Eye (tissue), 1 donor: ENCODE measurements at regions not wholly inside any gene's neighbourhood (a gene's known extent, or its start where the extent isn't known, plus 50 kb on each side); places are given as distances from the start of the nearest gene placed in this dataset.
"Not testable (repeated sequence)": the region's sequence is repeated elsewhere in the genome, so short reads cannot be mapped to it uniquely, and the experiment has no call there.

Experiments
- DNase-seq: peaks from one replicate; pipeline ENCODE4 v3.0.0-alpha.2; 2015

DNA sequence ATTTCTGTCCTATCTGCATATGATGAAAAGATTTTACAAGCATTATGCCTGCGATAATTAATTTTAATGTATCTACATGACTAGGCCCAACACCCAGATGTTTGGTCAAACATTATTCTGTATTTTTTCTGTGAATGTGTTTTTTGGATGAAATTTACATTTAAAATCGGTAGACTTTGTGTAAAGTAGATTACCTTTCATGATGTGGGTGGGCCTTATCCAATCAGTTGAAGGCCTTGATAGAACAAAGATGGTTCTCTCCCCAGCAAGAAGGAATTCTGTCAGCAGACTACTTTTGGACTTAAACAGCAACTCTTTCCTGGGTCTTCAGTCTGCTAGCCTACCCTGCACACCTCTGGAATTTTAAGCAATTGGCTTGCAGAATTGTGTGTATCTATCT lies 844.0 kb downstream of the BRINP3 start:
- no peak for DNase-seq

DNA sequence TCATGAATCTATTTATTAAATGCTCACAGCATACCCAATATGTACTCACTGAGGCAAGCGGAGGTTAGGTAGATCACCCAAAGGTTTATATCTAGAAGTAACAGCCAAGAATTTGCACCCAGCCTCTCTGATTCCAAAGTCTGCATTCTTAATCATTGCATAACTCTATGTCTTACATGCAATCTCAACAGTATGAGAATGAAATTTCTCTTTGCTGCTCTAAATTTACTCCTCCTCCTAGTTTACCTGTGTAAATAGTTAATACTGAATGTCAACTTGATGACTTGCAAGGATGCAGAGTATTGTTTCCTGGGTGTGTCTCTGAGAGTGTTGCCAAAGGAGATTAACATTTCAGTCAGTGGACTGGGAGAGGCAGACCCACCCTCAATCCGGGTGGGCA lies 840.6 kb downstream of the BRINP3 start:
- DNase-seq = no peak

DNA sequence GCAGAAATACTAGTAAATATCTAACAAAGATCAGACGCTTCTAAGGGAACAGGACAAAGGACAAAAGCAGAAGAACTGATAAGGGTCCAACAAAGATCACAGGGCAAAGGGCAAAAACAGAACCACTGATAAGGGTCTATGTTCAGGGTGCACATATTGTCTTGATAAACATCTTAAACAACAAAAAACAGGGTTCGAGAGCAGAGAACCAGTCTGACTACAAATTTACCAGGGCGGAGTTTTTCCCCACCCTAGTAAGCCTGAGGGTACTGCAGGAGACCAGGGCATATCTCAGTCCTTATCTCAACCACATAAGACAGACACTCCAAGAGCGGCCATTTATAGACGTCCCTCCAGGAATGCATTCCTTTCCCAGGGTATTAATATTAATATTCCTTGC lies 833.5 kb downstream of the BRINP3 start:
- DNase-seq = not testable (repeated sequence)

DNA sequence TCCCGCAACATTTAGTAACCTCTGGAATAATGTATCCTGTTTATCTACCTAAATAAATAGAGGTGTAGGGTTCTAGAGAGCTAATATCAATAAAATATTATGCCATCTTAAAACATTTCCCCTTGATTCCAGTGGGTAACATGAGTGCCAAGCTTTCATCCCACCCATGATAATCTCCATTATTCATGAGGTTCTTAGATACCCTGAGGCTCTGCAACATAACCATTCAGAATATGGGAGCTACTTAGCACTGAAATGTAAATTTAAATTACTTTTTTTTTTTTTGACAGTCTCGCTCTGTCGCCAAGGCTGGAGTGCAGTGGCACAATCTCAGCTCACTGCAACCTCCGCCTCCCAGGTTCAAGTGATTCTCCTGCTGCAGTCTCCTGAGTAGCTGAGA lies 832.7 kb downstream of the BRINP3 start:
- no peak for DNase-seq

DNA sequence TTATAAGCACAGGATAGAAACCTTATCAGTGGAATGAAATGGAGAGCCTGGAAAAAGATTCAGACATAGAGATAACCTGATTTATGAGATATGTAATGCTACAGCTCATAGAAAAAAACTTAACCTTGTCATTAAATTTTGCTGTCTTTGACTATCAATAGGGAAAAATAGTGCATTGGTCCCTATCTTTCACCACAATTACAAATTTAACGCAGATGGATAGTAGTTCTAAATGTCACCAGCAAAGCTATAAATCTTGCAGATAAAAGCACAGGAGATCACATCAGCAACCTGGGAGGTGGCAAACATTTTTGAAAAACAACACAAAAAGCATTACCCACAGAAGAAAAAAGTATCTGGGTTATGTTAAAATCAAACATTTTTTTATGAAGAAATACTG lies 831.6 kb downstream of the BRINP3 start:
- no peak for DNase-seq

DNA sequence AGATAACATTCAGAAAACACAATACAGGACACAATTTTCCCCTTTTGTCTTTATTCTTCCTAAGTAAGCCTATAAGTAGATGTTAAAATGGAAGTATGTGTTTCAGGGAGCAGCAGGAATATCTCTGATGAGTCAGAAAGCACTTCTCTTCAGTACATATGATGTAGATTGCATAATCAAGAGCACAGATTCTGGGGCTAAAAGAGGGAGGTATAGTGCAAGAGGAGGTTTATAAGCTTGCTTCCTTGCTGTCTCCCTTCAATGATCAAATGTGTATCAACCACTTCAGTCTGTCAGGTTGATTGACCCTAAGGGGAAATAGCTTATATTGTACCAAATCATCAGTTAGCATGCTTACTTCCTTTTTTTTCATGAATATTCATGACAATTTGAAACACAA lies 822.8 kb downstream of the BRINP3 start:
- DNase-seq = peak; percentile 14

DNA sequence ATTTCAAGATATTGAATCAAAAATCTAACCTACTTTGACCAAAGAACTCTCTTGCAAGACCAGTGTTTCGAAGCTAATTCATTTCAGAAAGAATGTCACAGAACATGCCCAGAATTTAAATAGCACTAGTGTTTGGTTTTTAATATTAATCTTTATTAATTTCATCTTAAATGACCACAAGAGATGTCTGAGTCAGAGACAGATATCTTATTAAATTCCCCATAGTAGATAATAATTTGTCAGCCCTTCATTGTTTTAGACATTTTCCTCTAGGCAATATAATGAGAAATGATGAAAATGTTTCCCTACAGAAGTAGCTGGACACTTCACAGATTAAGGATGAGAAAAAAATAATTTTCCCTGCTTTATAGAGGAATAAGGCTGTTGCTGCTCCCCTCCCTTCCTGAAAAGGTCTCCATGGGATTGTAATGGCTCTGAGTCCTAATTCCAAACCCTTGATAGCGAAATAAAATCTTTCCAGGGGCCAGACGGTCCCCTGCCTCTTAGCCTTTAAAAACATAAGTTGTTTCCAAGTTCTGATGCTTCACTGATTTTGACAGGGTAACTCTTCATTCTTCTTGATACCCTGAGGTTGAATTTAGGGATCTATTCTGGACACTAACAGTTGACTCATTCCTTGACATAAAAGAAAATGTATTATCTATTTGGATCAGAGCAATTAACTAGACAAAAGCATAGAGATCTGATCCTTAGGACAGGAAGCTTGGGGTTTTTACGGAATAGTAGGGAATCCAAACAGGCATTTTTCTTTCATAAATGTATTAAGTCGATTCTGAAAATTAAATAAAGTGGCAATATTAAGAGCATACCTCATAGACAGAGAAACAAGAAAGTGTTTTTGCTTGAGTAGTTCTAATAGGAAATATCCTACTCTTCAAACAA lies 820.8 kb downstream of the BRINP3 start:
- DNase-seq = peak; percentile 35

DNA sequence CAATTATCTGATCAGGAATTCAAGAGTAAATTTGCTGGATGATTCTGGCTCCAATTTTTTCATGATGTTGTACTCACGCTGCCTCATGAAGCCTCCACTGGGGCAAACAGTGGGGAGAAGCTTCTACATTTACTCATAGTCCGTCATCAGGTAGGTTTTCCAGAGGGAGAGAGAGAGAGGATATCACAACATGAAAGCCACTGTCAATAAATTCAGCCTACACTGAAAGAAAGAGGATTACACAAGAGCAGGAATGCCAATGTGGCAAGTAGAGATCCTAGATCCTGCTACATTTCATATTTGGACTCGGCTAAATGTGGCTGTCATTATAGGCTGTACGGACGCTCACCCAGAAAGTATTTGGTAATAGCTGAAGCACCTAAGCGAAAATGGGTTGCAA lies 819.9 kb downstream of the BRINP3 start:
- DNase-seq = no peak

DNA sequence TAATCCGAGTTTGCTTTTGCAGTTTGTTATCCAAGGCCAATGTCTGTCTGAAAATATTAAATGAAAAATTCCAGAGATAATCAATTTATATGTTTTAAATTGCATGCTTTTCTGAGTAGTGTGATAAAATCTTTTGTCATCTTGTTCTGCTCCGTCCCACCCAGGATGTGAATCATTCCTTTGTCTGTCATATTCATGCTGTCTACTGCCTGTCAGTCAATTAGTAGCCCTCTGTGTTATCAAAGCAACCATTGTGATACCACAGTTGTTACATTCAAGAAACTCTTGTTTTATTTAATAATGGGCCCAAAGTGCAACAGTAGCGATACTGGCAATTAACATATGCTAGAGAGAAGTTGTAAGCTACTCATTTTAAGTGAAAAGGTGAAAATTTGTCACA lies 819.3 kb downstream of the BRINP3 start:
- peak; percentile 20 for DNase-seq

DNA sequence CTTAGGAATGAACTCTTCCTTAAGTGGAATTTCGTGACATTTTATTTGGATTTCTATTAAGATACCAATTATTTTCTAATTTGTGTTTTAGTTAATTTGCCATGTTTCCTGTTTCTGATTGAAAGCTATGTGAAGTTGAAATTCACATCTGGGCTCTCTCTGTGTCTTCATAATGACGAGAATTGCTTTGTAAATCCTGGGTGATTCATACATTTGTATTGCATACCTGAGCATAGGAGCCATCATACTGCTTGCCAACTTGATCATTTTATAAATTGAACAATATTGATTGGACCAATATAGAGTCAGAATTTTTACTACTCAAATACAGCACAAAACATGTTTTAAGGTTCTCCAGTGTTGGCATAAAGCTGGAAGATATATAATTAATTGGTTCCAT lies 817.9 kb downstream of the BRINP3 start:
- DNase-seq = no peak

DNA sequence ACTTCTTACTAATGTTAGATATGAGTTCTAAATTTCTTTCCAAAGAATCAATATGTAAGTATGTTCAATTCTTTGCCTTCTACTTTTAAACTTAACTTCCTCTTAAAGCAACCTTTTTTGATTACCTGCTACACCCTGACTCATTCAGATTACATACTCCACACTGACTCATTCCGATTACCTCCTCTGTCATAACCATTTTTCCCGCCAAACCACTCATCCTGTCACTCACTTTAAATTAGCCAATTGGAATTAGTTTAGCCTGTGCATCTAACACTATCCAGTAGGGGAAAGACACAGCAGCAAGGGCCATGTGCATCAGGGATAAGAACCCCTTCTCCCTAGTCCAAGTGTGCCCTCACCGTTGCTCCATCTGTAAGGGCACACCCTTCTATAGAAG lies 815.5 kb downstream of the BRINP3 start:
- DNase-seq = no peak

DNA sequence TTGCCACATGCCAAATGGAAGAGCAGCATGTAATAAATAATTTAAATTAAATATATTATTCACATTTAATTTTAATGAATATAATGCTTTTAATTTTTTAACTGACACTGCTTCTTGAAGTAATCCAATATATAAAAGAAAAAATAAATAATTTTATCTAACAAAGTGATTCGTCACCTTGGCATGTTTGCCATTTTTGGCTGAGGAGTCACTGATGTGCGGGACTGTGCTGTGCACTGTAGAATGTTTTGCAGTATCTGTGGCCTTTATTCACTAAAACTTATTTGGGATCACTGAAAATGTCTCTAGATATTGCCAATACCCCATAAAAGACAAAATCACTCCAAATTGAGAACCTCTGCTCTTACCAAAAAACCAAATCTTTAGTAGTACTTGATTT lies 807.8 kb downstream of the BRINP3 start:
- DNase-seq = no peak

DNA sequence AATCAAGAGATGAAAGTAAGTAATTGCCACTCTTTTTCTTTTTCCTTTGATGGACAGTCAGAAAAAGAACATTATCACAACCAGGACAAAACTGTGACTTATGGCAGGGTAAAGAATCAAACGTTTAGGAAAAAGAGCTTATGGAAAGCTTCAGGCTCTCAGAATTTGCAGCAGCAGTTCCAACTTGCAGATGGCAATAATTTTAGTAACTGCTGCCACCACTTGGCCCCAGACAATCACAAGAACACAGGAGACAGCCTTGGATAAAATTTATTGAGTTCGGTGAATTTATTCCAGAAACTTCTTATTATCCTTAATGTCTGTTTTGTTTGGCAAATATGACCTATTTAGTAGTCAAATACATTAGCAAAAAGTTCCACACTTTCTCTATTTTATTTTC lies 804.4 kb downstream of the BRINP3 start:
- no peak for DNase-seq

DNA sequence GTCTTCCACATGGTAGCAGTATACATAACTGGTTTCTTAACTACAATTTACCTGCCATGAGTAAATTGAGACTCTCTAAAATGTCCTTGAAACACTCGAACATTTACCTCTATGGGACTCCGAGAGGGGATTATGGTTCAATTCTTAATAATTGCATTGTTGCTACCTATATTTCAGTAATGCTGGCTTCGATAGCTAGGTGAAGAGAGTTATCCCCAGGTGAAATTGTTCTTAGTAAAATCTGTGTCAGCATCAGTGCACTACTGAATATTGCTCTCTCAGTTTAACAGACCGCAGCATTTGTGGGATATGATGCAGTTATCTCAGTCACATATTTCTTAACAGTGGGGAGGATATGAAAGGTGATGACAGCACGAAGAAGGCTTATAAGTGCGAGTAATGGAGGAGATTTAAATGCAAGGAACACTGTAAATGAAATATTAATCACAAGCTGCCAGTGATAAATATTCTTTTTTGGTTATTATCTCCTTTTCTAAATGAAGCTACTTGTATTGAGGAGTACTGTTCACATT lies 801.9 kb downstream of the BRINP3 start:
- DNase-seq = no peak

DNA sequence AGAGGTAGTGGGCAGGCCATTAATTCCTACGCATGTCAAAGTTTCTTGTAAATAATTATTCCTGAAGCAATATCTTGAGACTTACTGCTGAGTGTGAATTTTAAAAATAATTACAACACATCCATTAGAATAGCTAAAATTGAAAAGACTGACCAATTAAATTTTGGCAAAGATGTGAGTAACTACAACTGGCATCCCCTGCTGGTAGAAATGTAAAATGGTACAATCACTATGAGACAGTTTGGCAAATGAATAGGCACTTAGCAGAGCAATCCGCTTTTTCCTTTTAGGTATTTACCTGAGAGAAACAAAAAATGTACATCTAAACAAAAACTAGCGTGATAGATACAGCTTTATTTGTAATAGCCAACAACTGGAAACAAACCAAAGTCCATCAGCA lies 798.9 kb downstream of the BRINP3 start:
- DNase-seq = no peak

DNA sequence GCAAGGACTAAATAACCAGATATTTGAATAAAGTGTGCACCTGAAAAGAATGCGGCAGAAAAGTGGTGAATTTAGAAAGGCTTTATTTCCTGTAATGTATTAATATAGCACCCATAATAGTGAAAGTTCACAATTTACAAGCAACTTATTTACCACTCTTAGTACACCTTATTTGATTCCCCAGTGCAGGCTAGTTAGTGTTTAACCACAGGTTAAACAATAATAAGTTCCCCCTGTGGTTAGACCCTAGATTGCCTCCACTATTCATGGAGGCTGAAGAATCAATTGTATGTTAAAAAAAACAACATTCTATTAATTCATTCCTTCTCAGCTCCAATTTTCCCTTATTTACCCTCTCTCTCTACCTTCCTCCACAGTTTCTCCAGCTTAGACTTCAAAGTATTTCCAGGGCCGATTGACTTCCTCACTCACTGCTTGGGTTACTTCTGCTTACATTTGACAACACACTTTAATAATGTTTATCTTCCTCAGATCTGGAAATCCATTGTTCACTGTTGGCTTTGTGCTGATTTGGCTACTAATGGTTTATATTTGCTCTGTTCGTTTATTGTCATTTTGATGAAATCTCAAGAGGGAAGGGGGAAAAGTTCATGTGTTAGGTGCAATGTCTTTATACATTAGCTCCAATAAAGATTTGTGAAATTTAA lies 796.3 kb downstream of the BRINP3 start:
- no peak for DNase-seq

DNA sequence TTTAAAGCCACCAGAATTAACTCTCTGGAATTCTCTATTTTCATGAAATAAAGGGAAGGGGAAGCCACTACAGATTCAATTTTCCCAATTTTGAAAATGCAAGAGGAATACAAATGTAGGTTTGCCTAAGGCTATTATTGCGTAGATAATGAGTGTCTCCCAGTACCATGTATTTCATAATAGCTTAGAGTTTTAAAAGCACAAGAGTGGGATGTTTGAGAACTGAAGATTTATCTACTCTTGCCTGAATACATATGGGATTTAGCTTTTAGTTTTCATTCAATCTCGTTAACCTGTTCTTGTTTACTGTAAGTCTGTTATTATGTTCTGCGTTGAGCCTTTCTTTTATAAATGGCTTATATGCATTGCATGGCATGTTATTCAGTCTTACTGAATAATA lies 795.1 kb downstream of the BRINP3 start:
- DNase-seq = no peak

DNA sequence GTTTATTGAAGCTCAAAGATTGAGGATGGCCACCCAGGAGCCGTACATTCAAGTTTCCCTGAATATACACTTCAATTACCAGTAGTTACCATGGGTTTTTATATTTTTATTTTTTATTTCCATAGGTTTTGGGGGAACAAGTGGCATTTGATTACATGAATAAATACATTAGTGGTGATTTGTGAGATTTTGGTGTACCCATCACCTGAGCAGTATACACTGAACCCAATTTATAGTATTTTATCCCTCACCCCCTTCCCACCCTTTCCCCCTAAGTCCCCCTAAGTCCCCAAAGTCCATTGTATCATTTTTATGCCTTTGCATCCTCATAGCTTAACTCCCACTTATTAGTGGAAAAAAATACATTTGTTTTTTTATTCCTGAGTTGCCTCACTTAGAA lies 791.4 kb downstream of the BRINP3 start:
- no peak for DNase-seq

DNA sequence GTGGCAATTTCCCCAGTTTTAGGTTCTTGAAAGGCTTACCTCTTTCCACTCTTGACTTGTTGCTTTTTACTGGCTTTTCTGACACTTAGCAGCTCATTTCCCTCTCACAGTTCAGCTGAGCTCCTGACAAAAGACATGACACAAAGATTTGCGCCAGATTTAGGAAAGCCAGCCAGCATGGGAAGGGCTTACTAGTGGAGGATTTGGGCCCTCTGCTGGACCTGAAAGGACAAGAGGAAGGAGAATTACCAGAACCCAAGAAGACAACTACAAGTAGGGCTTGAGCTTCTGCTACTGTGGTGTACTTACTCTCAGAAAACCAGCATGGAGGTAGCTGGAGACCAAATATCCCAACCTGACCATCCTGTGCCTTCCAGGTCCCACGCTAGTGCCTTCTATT lies 784.5 kb downstream of the BRINP3 start:
- DNase-seq = no peak

DNA sequence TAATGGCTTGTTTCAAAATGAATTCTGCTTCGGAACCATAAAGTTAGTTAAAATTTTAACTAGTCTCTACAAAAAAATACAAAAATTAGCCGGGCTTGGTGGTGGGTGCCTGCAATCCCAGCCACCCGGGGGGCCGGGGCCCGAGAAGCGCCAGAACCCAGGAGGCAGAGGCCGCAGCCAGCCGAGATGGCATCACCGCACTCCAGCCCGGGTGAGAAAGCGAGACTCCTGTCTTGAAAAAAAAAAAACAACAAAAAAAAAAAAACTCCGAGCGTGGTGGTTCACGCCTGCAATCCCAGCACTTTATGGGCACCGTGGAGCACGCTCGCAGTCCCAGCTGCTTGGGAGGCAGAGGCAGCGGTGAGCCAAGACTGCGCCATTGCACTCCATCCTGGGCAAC lies 781.4 kb downstream of the BRINP3 start:
- no peak for DNase-seq

DNA sequence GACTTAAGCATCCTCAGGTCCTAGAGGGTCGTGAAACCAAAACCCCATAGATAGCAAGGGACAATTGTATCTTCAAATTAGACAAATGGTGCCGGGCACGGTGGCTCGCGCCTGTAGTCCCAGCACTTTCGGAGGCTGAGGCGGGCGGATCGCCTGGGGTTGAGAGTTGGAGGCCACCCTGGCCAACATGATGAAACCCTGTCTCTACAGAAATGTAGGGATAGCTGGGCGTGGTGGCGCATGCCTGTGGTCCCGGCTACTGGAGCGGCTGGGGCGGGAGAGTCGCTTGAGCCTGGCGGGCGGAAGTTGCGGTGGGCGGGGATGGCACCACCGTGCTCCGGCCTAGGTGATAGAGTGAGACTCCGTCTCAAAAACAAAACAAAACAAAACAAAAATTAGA lies 780.6 kb downstream of the BRINP3 start:
- DNase-seq = no peak

DNA sequence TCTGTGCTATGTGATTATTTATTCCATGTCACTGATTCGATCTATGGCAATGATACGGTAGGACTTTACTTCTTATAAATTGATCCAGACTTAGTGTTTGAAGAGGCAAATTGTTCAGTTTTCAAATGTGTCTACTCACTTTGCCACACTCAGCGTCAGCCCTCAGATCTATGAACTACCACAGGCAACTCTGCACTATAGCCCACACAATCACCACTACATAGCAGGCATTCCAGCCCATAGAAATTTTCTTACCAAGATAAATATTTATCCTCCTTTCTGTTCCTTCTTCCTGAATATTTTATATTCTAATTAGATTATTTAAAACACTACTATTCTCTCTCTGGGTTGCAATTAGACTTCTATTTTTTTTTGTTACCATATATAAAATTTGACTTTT lies 776.1 kb downstream of the BRINP3 start:
- no peak for DNase-seq

DNA sequence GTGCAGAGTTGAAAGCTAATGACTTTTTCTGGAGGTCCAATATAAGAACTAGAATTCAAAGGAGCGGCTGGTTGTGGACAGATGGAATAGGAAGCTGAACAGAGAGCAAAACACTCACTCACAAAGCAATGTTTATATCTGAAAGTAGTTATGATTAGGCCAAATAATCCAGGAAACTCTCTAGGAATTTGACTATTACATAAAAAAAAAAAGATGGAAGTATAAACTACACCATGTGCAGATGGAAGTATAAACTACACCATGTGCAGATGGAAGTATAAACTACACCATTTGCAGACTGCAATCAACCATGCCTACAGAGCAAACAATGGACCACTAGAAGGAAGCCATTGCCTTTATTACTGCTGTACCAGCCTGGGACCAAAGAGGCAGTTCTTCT lies 771.1 kb downstream of the BRINP3 start:
- DNase-seq = no peak

DNA sequence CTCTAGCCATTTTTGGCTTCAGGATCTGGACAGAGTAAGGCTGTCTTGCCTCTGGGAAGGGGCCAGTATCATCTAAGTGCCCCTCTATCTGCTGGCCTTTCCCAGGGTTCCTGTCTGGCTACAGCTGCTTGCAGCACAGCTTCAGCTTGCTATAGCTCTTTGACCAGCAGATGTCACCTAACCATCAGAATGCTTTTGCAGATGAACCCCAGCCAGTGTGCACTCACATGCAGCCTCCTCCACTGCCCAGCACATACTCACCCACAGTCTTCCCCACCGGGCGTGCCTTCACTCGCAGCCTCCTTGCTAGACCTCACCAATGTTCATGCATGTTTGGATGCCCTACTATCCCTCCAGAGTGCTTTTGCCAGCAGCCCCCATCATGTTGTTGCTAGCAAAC lies 769.0 kb downstream of the BRINP3 start:
- peak; percentile 2 for DNase-seq
